Osteoblast (primary cell): ENCODE measurements at regions not wholly inside any gene's neighbourhood (a gene's known extent, or its start where the extent isn't known, plus 50 kb on each side); places are given as distances from the start of the nearest gene placed in this dataset.

Experiments used
- DNase-seq: peaks from one replicate; pipeline ENCODE4 v3.0.0; 2011; ENCODE audit warnings: low spot score, mixed read lengths; ENCODE audit not compliant: insufficient read length; ENCODE audit errors: missing footprints
- H2AFZ ChIP-seq: 2 replicates; pipeline ENCODE4 v1.6.0; 2011; ENCODE audit warnings: mild to moderate bottlenecking, low read length
- H3K27ac ChIP-seq: 2 replicates; pipeline ENCODE4 v1.5.1; 2011; ENCODE audit warnings: mild to moderate bottlenecking, low read depth, low read length, moderate library complexity
- H3K27me3 ChIP-seq: 2 replicates; pipeline ENCODE4 v1.6.0; 2012; ENCODE audit warnings: mild to moderate bottlenecking, control low read depth, inconsistent platforms, low read length, moderate library complexity; ENCODE audit not compliant: insufficient read depth
- H3K36me3 ChIP-seq: 2 replicates; pipeline ENCODE4 v1.5.1; 2011; ENCODE audit warnings: mild to moderate bottlenecking, low read length, control low read depth, moderate library complexity; ENCODE audit not compliant: insufficient read depth
- H3K4me1 ChIP-seq: 2 replicates; pipeline ENCODE4 v1.5.1; 2011; ENCODE audit warnings: mild to moderate bottlenecking, low read length, control low read depth, moderate library complexity; ENCODE audit not compliant: insufficient read depth
- H3K4me2 ChIP-seq: 2 replicates; pipeline ENCODE4 v1.6.0; 2011; ENCODE audit warnings: mild to moderate bottlenecking, low read length; ENCODE audit not compliant: insufficient read depth
- H3K4me3 ChIP-seq: fragments of 200-600 bp; sonication (generic); 3 replicates; pipeline ENCODE4 v1.5.1; 2012; ENCODE audit warnings: mild to moderate bottlenecking, low read length, inconsistent platforms; ENCODE audit not compliant: insufficient read depth
- H3K79me2 ChIP-seq: 2 replicates; pipeline ENCODE4 v1.6.0; 2012; ENCODE audit warnings: mild to moderate bottlenecking, low read length, control low read depth, inconsistent platforms; ENCODE audit not compliant: insufficient read depth
- H3K9me3 ChIP-seq: 2 replicates; pipeline ENCODE4 v1.5.1; 2011; ENCODE audit warnings: low read depth, low read length, control low read depth
- H4K20me1 ChIP-seq: 2 replicates; pipeline ENCODE4 v1.6.0; 2012; ENCODE audit warnings: mild to moderate bottlenecking, low read length, control low read depth; ENCODE audit not compliant: insufficient read depth
- TF ChIP-seq, protein P1 (sequence below): IDR thresholded peaks from 2 replicates; pipeline ENCODE4 v1.5.1; 2011; ENCODE audit warnings: mild to moderate bottlenecking, low read depth, low read length, moderate library complexity; ENCODE audit errors: extremely low read depth

DNA sequence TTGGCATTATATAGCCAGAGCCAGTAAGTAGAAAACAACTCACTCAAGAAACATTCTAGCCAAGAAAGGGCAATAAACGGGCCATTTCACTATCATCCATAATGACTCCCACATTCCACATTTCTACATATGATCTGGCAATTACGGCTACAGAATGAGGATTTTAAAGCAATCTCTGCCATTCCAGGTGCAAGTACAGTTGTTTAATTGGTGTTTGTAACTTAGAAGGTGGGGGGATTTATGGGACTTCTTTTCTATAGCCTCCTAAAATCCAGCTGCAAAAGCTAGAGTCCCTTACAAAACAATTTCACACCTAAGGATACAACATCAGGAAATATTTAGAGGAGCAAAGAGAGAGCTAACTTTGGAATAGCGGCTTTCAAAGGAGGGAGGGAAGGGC, 295.4 kb upstream of the RORA start:
- H3K36me3 ChIP-seq, result no peaks in the 10 kb centered on the region
- no peak overlapping the region for H3K4me2 ChIP-seq
- no peaks in the 10 kb centered on the region for H4K20me1 ChIP-seq
- no peak overlapping the region for H2AFZ ChIP-seq
- H3K9me3 ChIP-seq, result no peaks in the 10 kb centered on the region
- no peak overlapping the region for H3K4me3 ChIP-seq
- no peaks in the 10 kb centered on the region for H3K27me3 ChIP-seq
- no peaks in the 10 kb centered on the region for H3K4me1 ChIP-seq
- H3K79me2 ChIP-seq, result no peaks in the 10 kb centered on the region
- DNase-seq, result no peak
- H3K27ac ChIP-seq, result no peak overlapping the region
- TF ChIP-seq, protein P1, sequence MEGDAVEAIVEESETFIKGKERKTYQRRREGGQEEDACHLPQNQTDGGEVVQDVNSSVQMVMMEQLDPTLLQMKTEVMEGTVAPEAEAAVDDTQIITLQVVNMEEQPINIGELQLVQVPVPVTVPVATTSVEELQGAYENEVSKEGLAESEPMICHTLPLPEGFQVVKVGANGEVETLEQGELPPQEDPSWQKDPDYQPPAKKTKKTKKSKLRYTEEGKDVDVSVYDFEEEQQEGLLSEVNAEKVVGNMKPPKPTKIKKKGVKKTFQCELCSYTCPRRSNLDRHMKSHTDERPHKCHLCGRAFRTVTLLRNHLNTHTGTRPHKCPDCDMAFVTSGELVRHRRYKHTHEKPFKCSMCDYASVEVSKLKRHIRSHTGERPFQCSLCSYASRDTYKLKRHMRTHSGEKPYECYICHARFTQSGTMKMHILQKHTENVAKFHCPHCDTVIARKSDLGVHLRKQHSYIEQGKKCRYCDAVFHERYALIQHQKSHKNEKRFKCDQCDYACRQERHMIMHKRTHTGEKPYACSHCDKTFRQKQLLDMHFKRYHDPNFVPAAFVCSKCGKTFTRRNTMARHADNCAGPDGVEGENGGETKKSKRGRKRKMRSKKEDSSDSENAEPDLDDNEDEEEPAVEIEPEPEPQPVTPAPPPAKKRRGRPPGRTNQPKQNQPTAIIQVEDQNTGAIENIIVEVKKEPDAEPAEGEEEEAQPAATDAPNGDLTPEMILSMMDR, result no peak

DNA sequence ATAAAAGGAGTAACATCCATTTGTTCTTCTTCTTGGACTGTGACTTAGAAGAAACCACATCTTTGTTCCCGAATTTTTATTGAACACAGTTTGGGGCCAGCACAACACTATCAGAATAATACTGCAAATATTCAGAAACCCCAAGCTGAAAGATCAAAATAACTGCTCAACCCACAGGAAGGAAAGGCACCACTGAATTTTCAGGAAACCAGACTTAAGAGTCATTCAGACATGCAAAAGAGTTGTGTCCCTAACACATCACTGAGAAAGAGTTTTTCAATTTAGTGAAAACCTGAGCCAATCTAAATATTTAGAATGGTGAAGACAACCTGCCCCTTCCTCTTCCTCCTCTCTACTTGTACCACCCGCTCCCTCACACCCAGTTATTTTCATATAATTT, 295.0 kb upstream of the RORA start:
- Histone ChIP-seq H3K27ac (no peak overlapping the region), H4K20me1 (no peaks in the 10 kb centered on the region), H2AFZ (no peak overlapping the region), H3K36me3 (no peaks in the 10 kb centered on the region), H3K4me1 (no peaks in the 10 kb centered on the region), H3K4me3 (no peak overlapping the region), H3K79me2 (no peaks in the 10 kb centered on the region), H3K4me2 (no peak overlapping the region), H3K27me3 (no peaks in the 10 kb centered on the region), H3K9me3 (no peaks in the 10 kb centered on the region)
- no peak for DNase-seq
- TF ChIP-seq, protein P1, result no peak

DNA sequence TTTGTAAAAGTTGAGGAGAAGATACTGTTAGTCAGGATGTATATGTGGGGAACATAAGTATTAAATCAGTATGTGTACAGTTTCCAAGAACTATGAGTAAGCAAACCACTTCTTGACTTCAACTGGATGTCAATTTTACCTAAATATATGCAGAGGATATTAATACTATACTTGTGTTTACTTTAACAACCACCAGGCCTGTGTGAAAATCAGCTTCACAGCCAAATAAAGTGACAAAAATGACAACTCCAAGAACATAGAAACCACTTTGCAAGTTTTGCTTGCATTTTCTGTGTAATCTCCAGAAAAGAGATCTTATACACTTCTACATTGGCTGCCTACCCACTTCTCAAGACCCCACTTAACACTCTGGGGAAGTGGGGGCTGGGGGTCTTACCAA, 293.3 kb upstream of the RORA start:
- H3K79me2 ChIP-seq, result no peaks in the 10 kb centered on the region
- TF ChIP-seq, protein P1, result no peak
- H3K9me3 ChIP-seq, result no peaks in the 10 kb centered on the region
- no peak for DNase-seq
- no peak overlapping the region for H2AFZ ChIP-seq
- no peak overlapping the region for H3K4me3 ChIP-seq
- no peaks in the 10 kb centered on the region for H3K36me3 ChIP-seq
- H3K4me2 ChIP-seq, result no peak overlapping the region
- H3K27ac ChIP-seq, result no peak overlapping the region
- no peaks in the 10 kb centered on the region for H4K20me1 ChIP-seq
- no peaks in the 10 kb centered on the region for H3K4me1 ChIP-seq
- H3K27me3 ChIP-seq, result no peaks in the 10 kb centered on the region

DNA sequence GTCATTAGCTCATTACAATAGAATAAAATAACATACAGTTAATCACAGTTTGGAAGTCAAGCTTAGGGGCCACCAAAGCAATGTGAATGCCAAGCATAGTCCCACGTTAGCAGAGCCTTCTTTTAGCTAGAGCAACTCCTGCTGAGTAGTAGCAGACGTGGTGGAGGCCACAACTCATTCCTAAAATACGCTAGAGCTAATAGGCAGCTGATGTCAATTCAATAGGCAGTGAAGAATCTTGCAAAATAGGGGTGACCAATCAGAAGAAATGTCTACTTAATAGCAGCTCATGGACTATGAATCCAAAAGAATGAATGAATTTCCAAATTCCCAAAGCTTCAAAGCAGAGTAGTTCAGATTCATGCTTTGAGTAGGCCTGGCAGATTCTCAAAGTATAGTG, 292.9 kb upstream of the RORA start:
- Histone ChIP-seq H3K27ac (no peak overlapping the region), H3K4me3 (no peak overlapping the region), H3K9me3 (no peaks in the 10 kb centered on the region), H3K36me3 (no peaks in the 10 kb centered on the region), H3K79me2 (no peaks in the 10 kb centered on the region), H2AFZ (no peak overlapping the region), H4K20me1 (no peaks in the 10 kb centered on the region), H3K4me2 (no peak overlapping the region), H3K27me3 (no peaks in the 10 kb centered on the region), H3K4me1 (no peaks in the 10 kb centered on the region)
- no peak for DNase-seq
- TF ChIP-seq, protein P1, result no peak
